ENCODE measurements at regions not wholly inside any gene's neighbourhood (a gene's known extent, or its start where the extent isn't known, plus 50 kb on each side); places are given as distances from the start of the nearest gene placed in this dataset.
A peak's percentile ranks its signal among the peaks of the same experiment; 100 is the strongest.

- DNase-seq, result no peak
These were observed 374.3 kb downstream of the EFNB2 start for GRCh38 chr13:106161146-106161545.

DNA sequence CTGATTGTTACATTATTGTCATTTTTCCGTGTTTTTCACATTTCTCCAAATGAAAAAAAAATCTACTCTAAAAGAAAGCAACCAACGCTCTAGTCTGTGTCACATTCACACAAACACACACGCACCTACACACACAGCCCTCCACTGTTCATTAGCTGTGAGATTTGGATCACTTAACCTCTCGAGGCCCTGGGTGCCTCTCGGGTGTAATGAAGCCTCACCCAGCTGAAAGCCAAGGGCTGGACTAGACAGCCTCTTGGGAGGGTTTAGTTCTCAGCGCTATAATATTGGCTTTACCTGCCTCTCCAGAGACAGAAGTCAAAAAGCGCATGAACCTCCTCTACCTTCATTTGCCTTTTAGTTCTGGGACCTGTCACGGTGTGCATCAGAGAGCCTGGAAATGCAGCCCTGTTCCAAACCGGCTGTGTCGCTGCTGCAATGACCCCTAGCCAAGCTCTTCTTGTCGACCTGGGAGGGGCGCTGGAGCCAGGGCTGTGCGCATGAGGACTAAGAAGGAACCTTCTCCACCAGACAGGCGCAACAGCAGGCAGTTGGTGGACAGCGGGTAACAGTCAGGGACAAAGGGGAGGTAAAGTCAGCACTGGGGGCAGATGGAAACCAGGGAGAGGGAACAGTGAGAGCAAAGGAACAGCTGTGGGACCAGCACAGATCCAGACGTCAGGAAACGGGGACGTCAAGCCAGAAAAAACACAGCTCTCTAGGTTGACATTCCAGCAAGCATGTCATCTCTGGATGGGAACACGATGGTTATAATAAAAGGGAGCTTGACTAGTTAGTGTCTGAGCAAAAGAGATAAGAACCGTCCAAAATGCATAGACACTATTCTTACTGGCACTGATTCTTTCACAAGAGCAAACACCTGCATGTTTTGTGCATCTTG, 375.9 kb downstream of the EFNB2 start:
- no peak for DNase-seq

GRCh38 chr13:106156468-106156867, 379.0 kb downstream of the EFNB2 start:
- DNase-seq, result peak; percentile 99

DNA sequence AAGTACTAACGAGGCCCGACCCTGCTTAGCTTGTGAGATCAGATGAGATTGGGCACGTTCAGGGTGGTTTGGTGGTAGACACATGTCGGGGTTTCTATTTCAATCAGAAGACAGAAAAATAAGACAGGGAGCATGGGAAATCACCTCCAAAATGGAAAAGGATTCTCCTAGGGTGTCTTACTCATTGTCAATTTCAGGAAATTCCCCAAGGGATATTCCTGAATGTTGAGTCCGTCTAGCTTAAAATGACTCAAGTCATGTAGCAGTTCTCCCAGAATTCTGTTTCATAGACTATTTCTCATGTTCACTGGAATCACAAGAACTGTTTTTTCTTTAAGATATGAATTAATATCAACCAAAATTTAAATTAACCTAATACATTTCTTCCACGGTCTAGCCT, 380.1 kb downstream of the EFNB2 start:
- DNase-seq, result peak; percentile 85

DNA sequence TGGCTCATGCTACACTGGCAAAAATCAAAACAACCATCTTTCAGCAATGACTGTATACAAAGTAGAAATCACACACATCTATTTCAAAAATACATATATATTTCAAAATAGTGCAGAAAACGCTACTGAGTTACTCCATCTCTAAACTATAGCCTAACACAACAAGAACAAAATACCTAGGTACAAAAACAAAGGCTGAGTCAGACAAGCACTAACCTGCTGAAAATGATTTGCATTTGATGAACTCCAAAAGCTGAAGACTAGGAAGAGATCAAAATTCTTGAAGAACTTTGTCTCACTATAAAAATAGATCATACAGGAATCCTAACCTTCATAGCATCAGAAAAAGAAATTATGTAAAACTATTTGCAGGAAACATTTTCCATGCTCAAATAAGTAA, 381.6 kb downstream of the EFNB2 start:
- DNase-seq, result no peak

DNA sequence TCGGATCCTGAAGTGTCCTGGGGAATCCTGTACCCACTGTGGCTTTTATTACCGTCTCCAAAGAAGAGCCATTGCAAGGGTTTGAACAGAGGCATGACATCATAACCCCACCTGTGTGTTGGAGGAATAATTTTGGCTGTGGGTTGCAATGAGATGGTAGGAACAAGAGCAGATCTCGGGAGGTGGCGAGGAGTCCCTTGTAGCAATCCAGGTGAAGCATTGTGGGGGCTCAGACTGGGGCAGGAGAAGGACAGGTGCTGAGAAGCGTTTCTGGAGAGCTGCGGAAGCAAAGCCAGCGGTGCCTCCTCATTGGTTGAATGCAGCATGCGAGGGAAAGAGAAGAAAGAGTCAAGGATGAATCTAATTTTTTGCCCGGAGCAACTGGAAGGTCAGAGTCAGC, 382.4 kb downstream of the EFNB2 start:
- DNase-seq, result no peak

DNA sequence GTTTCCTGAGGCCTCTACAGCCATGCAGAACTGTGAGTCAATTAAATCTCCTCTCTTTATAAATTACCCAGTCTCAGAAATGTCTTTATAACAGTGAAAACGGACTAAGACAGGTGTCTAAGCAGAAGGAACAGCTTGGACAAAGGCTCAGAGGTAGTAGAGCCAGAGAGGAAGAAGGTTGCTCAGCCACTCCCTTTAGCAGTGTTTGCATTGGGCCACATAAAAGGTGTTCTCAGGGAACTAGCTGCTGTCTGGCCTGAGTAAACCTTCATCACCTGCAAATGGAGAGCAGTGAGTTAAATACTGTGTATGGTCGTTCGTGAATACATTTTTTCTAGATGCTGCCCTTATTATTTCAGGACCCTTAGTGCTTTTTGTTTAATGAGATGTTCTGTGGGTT, 383.4 kb downstream of the EFNB2 start:
- no peak for DNase-seq

DNA sequence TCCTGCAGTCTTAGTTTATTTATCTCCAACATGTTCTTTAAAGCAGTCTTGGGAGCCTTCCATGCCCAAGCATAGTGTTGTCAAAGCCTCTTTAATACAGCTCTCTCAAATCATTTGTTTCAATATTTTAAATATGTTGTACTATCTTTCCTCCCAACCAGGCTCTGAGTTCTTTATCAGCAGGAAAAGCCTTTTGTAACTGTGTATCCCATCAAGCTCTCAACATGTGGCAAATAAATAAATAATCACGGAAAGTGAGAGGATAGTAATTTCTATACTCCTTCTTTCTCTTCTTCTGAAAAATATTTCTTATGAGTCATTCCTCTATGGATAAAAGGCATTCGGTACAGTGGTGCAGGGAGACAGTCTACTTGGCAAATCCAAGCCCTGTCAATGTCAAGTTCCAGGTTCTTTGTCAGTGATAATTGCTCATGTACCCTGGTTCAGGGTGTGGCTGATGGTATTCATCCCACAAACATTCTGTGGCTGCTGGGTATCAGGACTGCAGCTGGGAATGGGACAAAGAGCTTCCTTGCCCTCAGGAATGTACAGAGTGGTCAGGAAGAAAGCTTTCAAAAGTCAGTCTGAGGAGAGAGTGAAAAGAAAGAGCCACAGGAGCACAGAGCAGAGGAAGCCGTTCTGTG, 384.3 kb downstream of the EFNB2 start:
- DNase-seq, result peak; percentile 98

- no peak for DNase-seq
These were observed 389.2 kb downstream of the EFNB2 start for GRCh38 chr13:106145997-106146864.

GRCh38 chr13:106145070-106145469, 390.4 kb downstream of the EFNB2 start:
- DNase-seq, result no peak

GRCh38 chr13:106143930-106144709, 391.3 kb downstream of the EFNB2 start:
- no peak for DNase-seq

DNA sequence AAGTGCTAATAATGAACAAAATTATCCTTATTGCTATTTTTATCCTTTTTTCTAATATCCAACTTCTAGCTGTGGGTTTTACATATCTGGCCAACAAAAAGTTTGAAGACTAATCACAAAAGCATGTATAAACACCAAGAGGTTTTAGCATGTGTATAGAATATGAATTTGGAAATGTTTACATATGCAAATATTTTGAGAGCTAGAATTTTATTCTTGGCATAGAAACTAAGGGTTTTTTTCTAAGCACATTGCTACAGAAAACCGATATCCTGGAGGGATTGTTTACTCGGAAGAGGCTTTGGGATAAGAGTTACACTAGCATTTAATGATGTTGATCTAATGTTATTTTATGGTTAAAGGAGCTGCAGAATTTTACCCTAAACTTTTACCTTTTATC, 392.1 kb downstream of the EFNB2 start:
- DNase-seq, result peak; percentile 51

GRCh38 chr13:106140476-106140875, 395.0 kb downstream of the EFNB2 start:
- no peak for DNase-seq

DNA sequence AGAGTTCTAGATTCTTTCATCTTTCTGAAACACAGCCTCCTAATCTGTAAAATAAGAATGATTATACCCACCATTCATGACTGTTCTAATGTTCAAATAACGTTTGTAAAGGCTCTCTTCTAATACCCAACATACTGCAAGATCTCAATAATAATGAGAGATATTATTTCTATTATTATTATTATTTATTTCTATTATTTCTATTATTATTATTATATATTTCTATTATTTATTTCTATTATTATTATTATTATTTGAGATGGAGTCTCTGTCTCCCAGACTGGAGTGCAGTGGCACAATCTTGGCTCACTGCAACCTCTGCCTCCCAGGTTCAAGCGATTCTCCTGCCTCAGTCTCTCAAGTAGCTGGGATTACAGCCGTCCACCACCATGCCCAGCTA, 395.5 kb downstream of the EFNB2 start:
- no peak for DNase-seq

GRCh38 chr13:106139377-106139776, 396.1 kb downstream of the EFNB2 start:
- peak; percentile 31 for DNase-seq

DNA sequence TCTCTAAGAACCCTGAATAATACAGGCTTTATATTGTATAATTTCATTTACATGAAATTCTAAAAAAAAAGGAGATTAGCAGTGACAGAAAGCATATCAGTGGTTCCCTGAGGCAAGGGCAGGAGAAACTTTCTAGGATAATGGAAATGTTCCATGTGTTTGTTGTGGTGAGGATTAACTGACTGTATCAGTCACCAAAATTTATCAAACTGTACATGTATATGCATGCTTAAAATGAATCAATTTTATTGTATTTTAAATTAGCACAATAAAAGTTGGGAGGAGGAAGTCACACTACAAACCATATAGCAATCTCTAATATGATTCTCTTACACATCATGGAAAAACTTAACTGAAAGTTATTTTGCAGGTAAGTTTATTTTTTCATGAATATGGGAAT, 396.8 kb downstream of the EFNB2 start:
- no peak for DNase-seq

- DNase-seq, result peak; percentile 91
These were observed 402.4 kb downstream of the EFNB2 start for GRCh38 chr13:106133025-106133424.

DNA sequence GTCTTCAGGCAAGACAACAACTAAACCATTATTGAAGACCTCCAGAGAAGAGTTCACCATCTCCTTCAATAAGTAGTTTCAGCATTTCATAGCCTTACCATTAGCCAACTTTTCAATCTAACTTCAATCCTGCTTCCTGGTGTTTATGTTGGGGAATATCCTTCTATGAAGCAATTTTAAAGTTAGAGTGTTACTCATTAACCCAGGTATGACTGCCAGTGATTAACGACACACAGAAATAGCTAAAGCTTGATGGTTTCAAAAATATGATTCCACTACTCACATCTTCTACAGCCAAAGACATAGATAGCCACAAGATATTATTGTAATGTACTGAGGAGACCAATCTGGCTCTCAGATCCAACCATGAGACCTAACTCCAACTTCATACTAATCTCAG, 403.2 kb downstream of the EFNB2 start:
- DNase-seq, result peak; percentile 36

GRCh38 chr13:106129993-106130392, 405.5 kb downstream of the EFNB2 start:
- no peak for DNase-seq

DNA sequence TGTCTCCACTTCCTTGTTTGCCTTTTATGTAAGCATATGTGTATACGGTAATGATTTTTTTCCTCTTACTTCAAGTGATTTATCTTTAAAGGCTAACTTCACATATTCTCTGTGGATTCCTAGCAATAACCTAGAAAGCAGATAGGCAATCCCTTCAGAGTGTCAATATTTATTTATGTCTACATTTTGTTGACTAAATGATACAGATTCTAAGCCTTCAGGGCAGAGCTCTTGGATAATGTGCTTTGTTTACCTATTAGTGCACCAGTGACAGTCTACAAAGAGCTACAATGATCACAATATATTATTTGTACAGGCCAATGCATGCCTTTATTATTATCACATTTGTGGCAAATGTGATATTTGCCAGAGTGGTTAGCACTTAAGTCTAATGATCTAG, 406.2 kb downstream of the EFNB2 start:
- no peak for DNase-seq

GRCh38 chr13:106122234-106122633, 413.2 kb downstream of the EFNB2 start:
- no peak for DNase-seq

- DNase-seq, result no peak
These were observed 414.2 kb downstream of the EFNB2 start for GRCh38 chr13:106121173-106121754.

Data from fibroblast of skin of right biceps (primary cell).